Loucy (cell line): ENCODE measurements at regions not wholly inside any gene's neighbourhood (a gene's known extent, or its start where the extent isn't known, plus 50 kb on each side); places are given as distances from the start of the nearest gene placed in this dataset.

ENCODE experiments used
- H2AFZ ChIP-seq: fragments of 200-600 bp; sonication (generic); 2 replicates; pipeline ENCODE4 v1.6.0; 2016; ENCODE audit warnings: antibody characterized with exemption, mild to moderate bottlenecking, low read length, moderate library complexity
- H3F3A ChIP-seq: fragments of 200-600 bp; 2 replicates; pipeline ENCODE4 v1.6.0; 2016; ENCODE audit warnings: antibody characterized with exemption, low read depth, mild to moderate bottlenecking
- H3K27me3 ChIP-seq: fragments of 200-600 bp; sonication (generic); 2 replicates; pipeline ENCODE4 v1.6.1; 2014; ENCODE audit warnings: low read length, mild to moderate bottlenecking; ENCODE audit not compliant: insufficient read depth, poor library complexity, severe bottlenecking
- H3K36me3 ChIP-seq: fragments of 200-600 bp; sonication (generic); 2 replicates; pipeline ENCODE4 v1.6.1; 2016; ENCODE audit warnings: low read length; ENCODE audit not compliant: insufficient read depth
- H3K4me1 ChIP-seq: fragments of 200-600 bp; sonication (generic); 2 replicates; pipeline ENCODE4 v1.5.1; 2014; ENCODE audit warnings: low read length, mild to moderate bottlenecking; ENCODE audit not compliant: insufficient read depth, poor library complexity, severe bottlenecking
- H3K4me2 ChIP-seq: fragments of 200-600 bp; sonication (generic); 2 replicates; pipeline ENCODE4 v1.6.0; 2014; ENCODE audit warnings: antibody characterized with exemption, low read length, low read depth, mild to moderate bottlenecking; ENCODE audit not compliant: poor library complexity, severe bottlenecking
- H3K4me3 ChIP-seq: fragments of 200-600 bp; sonication (generic); 2 replicates; pipeline ENCODE4 v1.5.1; 2014; ENCODE audit warnings: low read length, mild to moderate bottlenecking, mixed read lengths; ENCODE audit not compliant: poor library complexity, severe bottlenecking
- H3K79me2 ChIP-seq: fragments of 200-600 bp; sonication (generic); 2 replicates; pipeline ENCODE4 v1.6.1; 2014; ENCODE audit warnings: low read length; ENCODE audit not compliant: insufficient read depth
- H3K9ac ChIP-seq: fragments of 200-600 bp; sonication (generic); 2 replicates; pipeline ENCODE4 v1.6.0; 2014; ENCODE audit warnings: mild to moderate bottlenecking, low read depth, low read length, moderate library complexity; ENCODE audit not compliant: poor library complexity, severe bottlenecking
- H3K9me2 ChIP-seq: fragments of 200-600 bp; sonication (generic); replicated peaks from 2 replicates; pipeline ENCODE4 v1.6.1; 2016; ENCODE audit warnings: low read depth, low read length, mixed read lengths
- H3K9me3 ChIP-seq: fragments of 200-600 bp; sonication (generic); 2 replicates; pipeline ENCODE4 v1.6.1; 2014; ENCODE audit warnings: mild to moderate bottlenecking, antibody characterized with exemption, low read length, low read depth; ENCODE audit not compliant: insufficient read depth
- H4K20me1 ChIP-seq: fragments of 200-600 bp; sonication (generic); 2 replicates; pipeline ENCODE4 v1.6.0; 2014; ENCODE audit warnings: antibody characterized with exemption, low read length, mild to moderate bottlenecking; ENCODE audit not compliant: insufficient read depth, poor library complexity, severe bottlenecking
- EZH2phosphoT487 ChIP-seq: fragments of 200-600 bp; IDR thresholded peaks from 2 replicates; pipeline ENCODE4 v1.6.1; 2018; ENCODE audit warnings: antibody characterized with exemption, mild to moderate bottlenecking, moderate library complexity, borderline replicate concordance
- TF ChIP-seq, protein P1 (sequence below): fragments of 200-600 bp; sonication (generic); conservative IDR thresholded peaks from 2 replicates; pipeline ENCODE4 v1.5.1; 2014; ENCODE audit warnings: mild to moderate bottlenecking, antibody characterized with exemption, low read length

DNA sequence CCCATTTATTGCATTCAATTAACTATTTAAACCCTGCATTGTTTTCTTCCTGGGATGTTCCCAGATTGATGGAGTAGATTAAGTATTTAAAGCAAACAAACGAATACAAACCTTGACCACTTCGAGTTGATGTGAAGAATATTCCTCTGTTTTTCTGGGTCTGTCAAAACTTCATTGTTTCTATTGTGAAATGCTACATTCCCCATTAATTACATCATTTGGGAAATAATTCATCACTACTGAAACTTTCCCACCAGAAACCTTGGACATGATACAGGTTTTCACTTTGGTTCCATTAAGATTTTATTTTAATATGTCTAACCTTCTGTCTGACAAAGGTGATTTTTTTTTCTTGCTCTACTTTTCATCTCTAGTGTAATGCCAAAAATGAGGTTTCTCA is 365.1 kb upstream of the ETAA1 start:
- Histone ChIP-seq H3K9me2 (no peaks in the 10 kb centered on the region), H3K36me3 (no peaks in the 10 kb centered on the region), H3K4me3 (no peak overlapping the region), H4K20me1 (no peaks in the 10 kb centered on the region), H3K27me3 (no peaks in the 10 kb centered on the region), H3K4me1 (no peaks in the 10 kb centered on the region), H2AFZ (no peak overlapping the region), H3K9me3 (no peaks in the 10 kb centered on the region), H3K79me2 (no peaks in the 10 kb centered on the region), H3K4me2 (no peak overlapping the region), H3K9ac (no peak overlapping the region), H3F3A (no peaks in the 10 kb centered on the region)
- TF ChIP-seq EZH2phosphoT487: no peak
- TF ChIP-seq, protein P1, sequence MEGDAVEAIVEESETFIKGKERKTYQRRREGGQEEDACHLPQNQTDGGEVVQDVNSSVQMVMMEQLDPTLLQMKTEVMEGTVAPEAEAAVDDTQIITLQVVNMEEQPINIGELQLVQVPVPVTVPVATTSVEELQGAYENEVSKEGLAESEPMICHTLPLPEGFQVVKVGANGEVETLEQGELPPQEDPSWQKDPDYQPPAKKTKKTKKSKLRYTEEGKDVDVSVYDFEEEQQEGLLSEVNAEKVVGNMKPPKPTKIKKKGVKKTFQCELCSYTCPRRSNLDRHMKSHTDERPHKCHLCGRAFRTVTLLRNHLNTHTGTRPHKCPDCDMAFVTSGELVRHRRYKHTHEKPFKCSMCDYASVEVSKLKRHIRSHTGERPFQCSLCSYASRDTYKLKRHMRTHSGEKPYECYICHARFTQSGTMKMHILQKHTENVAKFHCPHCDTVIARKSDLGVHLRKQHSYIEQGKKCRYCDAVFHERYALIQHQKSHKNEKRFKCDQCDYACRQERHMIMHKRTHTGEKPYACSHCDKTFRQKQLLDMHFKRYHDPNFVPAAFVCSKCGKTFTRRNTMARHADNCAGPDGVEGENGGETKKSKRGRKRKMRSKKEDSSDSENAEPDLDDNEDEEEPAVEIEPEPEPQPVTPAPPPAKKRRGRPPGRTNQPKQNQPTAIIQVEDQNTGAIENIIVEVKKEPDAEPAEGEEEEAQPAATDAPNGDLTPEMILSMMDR: no peak

DNA sequence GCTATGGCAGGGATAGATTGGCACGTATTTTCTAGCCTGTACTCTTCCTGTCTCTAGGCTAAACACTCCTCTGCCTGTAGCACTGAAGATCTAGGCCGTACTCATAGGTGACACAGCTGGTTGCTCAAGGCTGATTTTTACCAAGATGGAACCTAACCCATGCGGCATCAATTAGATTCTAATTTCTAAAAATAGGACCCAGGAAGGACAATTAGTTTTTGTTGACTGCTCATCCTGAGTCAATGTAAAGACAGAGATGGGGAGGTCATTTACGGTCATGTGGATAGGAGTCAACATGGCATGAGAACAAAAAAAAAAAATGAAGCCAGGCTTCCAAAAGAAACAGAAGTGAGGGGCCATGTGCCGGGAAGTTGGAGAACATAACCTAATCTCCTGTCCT is 360.7 kb upstream of the ETAA1 start:
- no peaks in the 10 kb centered on the region for H3K27me3 ChIP-seq
- no peak for TF ChIP-seq EZH2phosphoT487
- TF ChIP-seq, protein P1: no peak

DNA sequence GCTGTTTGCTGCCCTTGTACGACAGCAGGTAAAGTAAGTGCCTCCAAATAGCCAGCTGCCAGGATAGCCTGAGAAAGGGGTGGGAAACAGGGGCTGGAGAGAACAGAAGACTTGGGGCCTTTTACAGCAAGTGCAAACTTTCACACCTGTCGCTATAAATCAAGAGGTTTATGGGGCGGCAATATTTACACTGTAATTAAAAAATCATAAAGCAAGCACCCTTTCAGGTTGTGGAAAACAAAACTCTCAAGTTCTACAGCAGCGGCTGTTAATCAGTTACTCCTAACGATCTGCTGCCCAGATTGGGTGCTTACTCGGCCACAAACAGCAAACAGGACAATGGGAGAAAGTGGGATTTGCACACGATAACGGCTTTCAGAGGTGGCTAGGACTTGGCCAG is 359.5 kb upstream of the ETAA1 start:
- Histone ChIP-seq H3K79me2 (no peaks in the 10 kb centered on the region), H3K4me1 (no peaks in the 10 kb centered on the region), H3K36me3 (no peaks in the 10 kb centered on the region), H3K9ac (no peak overlapping the region), H3K9me3 (no peaks in the 10 kb centered on the region), H2AFZ (no peak overlapping the region), H4K20me1 (no peaks in the 10 kb centered on the region), H3K4me3 (no peak overlapping the region), H3K4me2 (no peak overlapping the region), H3K9me2 (no peaks in the 10 kb centered on the region), H3K27me3 (no peaks in the 10 kb centered on the region), H3F3A (no peaks in the 10 kb centered on the region)
- TF ChIP-seq EZH2phosphoT487: no peak
- TF ChIP-seq, protein P1: no peak

More for the DNA sequence above, 360.7 kb upstream of the ETAA1 start:
- Histone ChIP-seq H3F3A (no peaks in the 10 kb centered on the region), H3K9me3 (no peaks in the 10 kb centered on the region), H3K9ac (no peak overlapping the region), H3K4me2 (no peak overlapping the region), H3K79me2 (no peaks in the 10 kb centered on the region), H2AFZ (no peak overlapping the region), H3K4me1 (no peaks in the 10 kb centered on the region), H3K9me2 (no peaks in the 10 kb centered on the region), H4K20me1 (no peaks in the 10 kb centered on the region), H3K36me3 (no peaks in the 10 kb centered on the region), H3K4me3 (no peak overlapping the region)
